ENCODE measurements at regions not wholly inside any gene's neighbourhood (a gene's known extent, or its start where the extent isn't known, plus 50 kb on each side); places are given as distances from the start of the nearest gene placed in this dataset.

- TF ChIP-seq CTCF (IDR thresholded peaks at IDR 0.05) (no peak), POLR2A (IDR thresholded peaks at IDR 0.05) (no peak), EP300 (IDR thresholded peaks at IDR 0.05) (no peak)
Observed at GRCh38 chr2:58357521-58357920, 116.4 kb upstream of the FANCL start.
